ENCODE measurements at regions not wholly inside any gene's neighbourhood (a gene's known extent, or its start where the extent isn't known, plus 50 kb on each side); places are given as distances from the start of the nearest gene placed in this dataset.

GRCh38 chr15:93294896-93295295 lies 205.9 kb upstream of the RGMA start:
- Histone ChIP-seq H3K27me3 (ENCODE audit: insufficient read depth, poor library complexity, severe bottlenecking) (peaks cover 3% of the 10 kb centered on the region), H3K27ac (replicated peaks) (no peak overlapping the region), H3K4me3 (replicated peaks; ENCODE audit: insufficient read depth, low read length) (no peak overlapping the region)
- no peak for DNase-seq (ENCODE audit: low read depth in 1 of 2, low spot score in 1 of 2)
- TF ChIP-seq SPI1 (IDR thresholded peaks at IDR 0.05; ENCODE audit: borderline replicate concordance, low read depth) (no peak), GABPA (IDR thresholded peaks at IDR 0.05; ENCODE audit: low read depth) (no peak), POLR2AphosphoS5 (IDR thresholded peaks at IDR 0.05; ENCODE audit: low read depth) (no peak)
- TF ChIP-seq, protein P1, sequence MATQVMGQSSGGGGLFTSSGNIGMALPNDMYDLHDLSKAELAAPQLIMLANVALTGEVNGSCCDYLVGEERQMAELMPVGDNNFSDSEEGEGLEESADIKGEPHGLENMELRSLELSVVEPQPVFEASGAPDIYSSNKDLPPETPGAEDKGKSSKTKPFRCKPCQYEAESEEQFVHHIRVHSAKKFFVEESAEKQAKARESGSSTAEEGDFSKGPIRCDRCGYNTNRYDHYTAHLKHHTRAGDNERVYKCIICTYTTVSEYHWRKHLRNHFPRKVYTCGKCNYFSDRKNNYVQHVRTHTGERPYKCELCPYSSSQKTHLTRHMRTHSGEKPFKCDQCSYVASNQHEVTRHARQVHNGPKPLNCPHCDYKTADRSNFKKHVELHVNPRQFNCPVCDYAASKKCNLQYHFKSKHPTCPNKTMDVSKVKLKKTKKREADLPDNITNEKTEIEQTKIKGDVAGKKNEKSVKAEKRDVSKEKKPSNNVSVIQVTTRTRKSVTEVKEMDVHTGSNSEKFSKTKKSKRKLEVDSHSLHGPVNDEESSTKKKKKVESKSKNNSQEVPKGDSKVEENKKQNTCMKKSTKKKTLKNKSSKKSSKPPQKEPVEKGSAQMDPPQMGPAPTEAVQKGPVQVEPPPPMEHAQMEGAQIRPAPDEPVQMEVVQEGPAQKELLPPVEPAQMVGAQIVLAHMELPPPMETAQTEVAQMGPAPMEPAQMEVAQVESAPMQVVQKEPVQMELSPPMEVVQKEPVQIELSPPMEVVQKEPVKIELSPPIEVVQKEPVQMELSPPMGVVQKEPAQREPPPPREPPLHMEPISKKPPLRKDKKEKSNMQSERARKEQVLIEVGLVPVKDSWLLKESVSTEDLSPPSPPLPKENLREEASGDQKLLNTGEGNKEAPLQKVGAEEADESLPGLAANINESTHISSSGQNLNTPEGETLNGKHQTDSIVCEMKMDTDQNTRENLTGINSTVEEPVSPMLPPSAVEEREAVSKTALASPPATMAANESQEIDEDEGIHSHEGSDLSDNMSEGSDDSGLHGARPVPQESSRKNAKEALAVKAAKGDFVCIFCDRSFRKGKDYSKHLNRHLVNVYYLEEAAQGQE (IDR thresholded peaks at IDR 0.05; ENCODE audit: insufficient replicate concordance, low read depth) = no peak
- TF ChIP-seq, protein P2, sequence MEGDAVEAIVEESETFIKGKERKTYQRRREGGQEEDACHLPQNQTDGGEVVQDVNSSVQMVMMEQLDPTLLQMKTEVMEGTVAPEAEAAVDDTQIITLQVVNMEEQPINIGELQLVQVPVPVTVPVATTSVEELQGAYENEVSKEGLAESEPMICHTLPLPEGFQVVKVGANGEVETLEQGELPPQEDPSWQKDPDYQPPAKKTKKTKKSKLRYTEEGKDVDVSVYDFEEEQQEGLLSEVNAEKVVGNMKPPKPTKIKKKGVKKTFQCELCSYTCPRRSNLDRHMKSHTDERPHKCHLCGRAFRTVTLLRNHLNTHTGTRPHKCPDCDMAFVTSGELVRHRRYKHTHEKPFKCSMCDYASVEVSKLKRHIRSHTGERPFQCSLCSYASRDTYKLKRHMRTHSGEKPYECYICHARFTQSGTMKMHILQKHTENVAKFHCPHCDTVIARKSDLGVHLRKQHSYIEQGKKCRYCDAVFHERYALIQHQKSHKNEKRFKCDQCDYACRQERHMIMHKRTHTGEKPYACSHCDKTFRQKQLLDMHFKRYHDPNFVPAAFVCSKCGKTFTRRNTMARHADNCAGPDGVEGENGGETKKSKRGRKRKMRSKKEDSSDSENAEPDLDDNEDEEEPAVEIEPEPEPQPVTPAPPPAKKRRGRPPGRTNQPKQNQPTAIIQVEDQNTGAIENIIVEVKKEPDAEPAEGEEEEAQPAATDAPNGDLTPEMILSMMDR (IDR thresholded peaks at IDR 0.05; ENCODE audit: insufficient read depth, low read length) = no peak

- Histone ChIP-seq H3K4me3 (replicated peaks; ENCODE audit: insufficient read depth, low read length) (no peak overlapping the region), H3K27me3 (ENCODE audit: insufficient read depth, poor library complexity, severe bottlenecking) (peaks cover 3% of the 10 kb centered on the region), H3K27ac (replicated peaks) (no peak overlapping the region)
- DNase-seq (ENCODE audit: low read depth in 1 of 2, low spot score in 1 of 2) = no peak
- TF ChIP-seq POLR2AphosphoS5 (IDR thresholded peaks at IDR 0.05; ENCODE audit: low read depth) (no peak), SPI1 (IDR thresholded peaks at IDR 0.05; ENCODE audit: borderline replicate concordance, low read depth) (no peak), GABPA (IDR thresholded peaks at IDR 0.05; ENCODE audit: low read depth) (no peak)
- TF ChIP-seq, protein P2 (IDR thresholded peaks at IDR 0.05; ENCODE audit: insufficient read depth, low read length) = no peak
- TF ChIP-seq, protein P1 (IDR thresholded peaks at IDR 0.05; ENCODE audit: insufficient replicate concordance, low read depth) = no peak
Observed at GRCh38 chr15:93294066-93294465, 205.1 kb upstream of the RGMA start.

DNA sequence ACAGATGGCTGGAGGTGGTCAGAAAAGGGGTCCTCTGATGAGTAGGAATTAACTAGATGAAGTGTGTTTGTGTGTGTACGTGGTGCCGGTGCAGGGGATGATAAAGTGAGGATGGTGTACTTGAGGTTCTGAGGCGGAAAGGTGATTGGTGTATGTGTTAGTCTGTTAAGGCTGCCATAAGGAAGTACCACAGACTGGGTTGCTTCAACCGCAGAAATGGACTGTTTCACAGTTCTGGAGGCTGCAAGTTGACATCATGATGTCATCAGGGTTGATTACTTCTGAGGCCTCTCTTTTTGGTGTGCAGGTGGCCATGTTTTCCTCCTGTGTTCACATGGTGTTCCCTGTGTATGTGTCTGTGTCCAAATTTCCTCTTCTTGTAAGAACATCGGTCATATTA lies 202.4 kb upstream of the RGMA start:
- Histone ChIP-seq H3K27ac (replicated peaks) (no peak overlapping the region), H3K4me3 (replicated peaks; ENCODE audit: insufficient read depth, low read length) (no peak overlapping the region), H3K27me3 (ENCODE audit: insufficient read depth, poor library complexity, severe bottlenecking) (peaks cover 3% of the 10 kb centered on the region)
- DNase-seq (ENCODE audit: low read depth in 1 of 2, low spot score in 1 of 2) = no peak
- no peak for TF ChIP-seq POLR2AphosphoS5 (IDR thresholded peaks at IDR 0.05; ENCODE audit: low read depth)
- TF ChIP-seq, protein P1 (IDR thresholded peaks at IDR 0.05; ENCODE audit: insufficient replicate concordance, low read depth) = no peak
- TF ChIP-seq, protein P2 (IDR thresholded peaks at IDR 0.05; ENCODE audit: insufficient read depth, low read length) = no peak
- TF ChIP-seq GABPA (IDR thresholded peaks at IDR 0.05; ENCODE audit: low read depth) = no peak
- no peak for TF ChIP-seq SPI1 (IDR thresholded peaks at IDR 0.05; ENCODE audit: borderline replicate concordance, low read depth)

Measured in HL-60 (cell line).